GM12892 (cell line): ENCODE measurements at regions not wholly inside any gene's neighbourhood (a gene's known extent, or its start where the extent isn't known, plus 50 kb on each side); places are given as distances from the start of the nearest gene placed in this dataset.

Experiments
- DNase-seq: peaks from one replicate; pipeline ENCODE4 v3.0.0; 2011; ENCODE audit not compliant: insufficient read length
- FAIRE-seq: peaks from 2 replicates; lab custom pipeline; 2011; peaks lifted over from hg19 to GRCh38; lab: Jason Lieb, UNC
- POLR2A ChIP-seq: IDR thresholded peaks from 2 replicates; pipeline ENCODE4 v1.6.1; 2011; ENCODE audit warnings: low read depth, low read length, control low read depth
- POLR2AphosphoS5 ChIP-seq: IDR thresholded peaks from 2 replicates; pipeline ENCODE4 v1.6.1; 2011; ENCODE audit warnings: low read depth, low read length, control low read depth
- TAF1 ChIP-seq: IDR thresholded peaks from 2 replicates; pipeline ENCODE4 v1.6.1; 2011; ENCODE audit warnings: low read depth, mild to moderate bottlenecking, control low read depth, low read length, borderline replicate concordance

DNA sequence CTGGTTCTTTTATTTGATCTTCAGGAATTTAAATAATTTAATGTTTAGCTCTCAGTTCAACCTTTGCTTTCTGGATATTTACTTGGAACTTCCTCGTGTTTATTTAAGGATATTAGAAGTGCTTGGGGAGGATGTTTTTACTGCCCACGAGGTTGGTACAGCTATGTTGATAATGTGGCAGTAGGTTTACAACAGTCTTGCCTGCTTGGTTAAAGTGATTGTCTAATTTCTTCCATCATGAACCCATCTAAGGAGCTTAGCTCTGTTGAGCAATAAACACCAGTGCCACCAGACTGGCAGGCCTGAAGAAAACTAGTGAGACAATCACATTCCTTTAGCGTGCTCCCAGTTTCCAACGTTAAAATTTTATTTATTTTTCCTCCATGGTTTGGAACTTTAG lies 94.5 kb downstream of the ICOS start:
- DNase-seq (no peak), FAIRE-seq (no peak)
- no peak for TF ChIP-seq POLR2A
- no peak for TF ChIP-seq POLR2AphosphoS5
- no peak for TF ChIP-seq TAF1

DNA sequence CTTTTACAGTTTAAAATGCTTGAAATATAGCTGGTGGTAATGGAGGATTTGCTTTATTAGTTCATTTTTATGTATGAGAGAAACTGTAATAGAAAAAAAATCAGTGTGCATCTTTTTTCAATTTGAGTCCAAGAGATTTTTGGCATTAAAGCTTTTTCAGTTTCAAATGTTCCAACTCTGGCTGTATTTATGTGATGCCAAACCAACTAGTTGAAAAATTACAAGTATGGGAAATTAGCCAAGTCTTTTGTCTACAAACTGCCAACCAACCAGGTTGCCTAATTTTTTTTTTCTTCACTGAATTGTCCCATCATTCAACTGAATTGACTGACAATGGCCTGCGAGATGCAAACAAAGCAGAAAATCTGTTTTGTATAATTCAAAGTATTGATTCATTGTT lies 95.7 kb downstream of the ICOS start:
- DNase-seq, result no peak
- FAIRE-seq, result no peak
- no peak for TF ChIP-seq TAF1
- TF ChIP-seq POLR2AphosphoS5, result no peak
- no peak for TF ChIP-seq POLR2A

DNA sequence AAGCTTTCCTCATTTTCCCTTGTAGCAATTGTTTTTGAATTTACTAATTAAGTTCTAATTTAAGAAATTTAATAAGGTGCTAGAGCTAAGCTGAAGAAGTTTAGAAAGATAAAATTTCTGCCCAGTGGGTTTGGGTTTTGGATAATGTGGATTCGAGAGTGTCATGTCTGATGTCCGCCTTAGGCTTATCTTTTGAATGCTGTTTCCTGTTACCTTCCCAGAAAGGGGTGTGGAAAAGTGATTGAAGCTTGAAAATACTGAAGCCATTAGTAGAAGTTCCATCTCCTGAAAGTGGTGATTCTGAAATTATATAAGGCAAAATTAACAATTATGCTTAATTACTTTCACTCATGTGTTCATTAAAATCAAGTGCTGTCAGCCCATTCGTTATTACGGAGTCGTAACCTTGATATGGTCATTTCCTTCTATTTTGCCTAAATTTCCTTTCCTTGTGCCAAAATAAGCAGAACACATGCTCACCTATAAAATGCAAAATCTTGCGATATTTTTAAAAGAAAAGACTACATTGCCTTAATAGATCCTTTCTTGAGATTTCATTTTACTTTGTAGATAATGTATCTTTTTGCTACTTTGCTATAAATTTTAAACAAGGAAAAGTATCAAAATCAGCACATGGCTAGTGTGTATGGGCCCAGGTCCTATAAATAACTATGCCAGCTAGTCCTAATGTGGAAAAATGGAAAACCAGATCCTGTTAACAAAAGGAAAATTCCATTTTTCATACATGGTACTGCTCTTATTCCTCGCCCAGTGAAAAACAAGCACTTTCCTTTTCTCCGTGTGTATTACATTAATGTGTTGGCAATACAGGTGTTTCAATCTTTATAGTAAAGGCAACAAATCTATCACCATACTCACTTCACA lies 97.3 kb downstream of the ICOS start:
- TF ChIP-seq POLR2AphosphoS5, result no peak
- no peak for TF ChIP-seq POLR2A
- no peak for TF ChIP-seq TAF1
- DNase-seq (no peak), FAIRE-seq (no peak)

DNA sequence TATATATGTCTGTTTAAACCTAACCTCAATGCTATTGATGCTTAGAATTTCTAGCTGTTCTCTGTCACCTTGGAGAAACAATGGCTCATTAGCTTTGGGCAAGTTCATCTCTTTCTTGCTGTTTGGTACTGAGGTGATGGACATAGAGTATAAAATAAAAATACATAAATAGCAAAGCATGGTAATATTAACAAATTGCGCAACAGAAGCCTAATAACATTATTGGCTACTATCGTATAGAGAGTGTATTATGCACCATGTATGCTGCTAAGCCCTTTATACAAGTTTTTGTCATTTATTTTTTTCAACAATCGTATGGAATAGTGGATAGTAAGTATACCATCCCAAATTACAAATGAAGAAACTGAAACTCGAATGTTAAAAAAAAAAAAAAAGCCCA lies 100.1 kb downstream of the ICOS start:
- DNase-seq (no peak), FAIRE-seq (no peak)
- TF ChIP-seq POLR2AphosphoS5, result no peak
- no peak for TF ChIP-seq POLR2A

DNA sequence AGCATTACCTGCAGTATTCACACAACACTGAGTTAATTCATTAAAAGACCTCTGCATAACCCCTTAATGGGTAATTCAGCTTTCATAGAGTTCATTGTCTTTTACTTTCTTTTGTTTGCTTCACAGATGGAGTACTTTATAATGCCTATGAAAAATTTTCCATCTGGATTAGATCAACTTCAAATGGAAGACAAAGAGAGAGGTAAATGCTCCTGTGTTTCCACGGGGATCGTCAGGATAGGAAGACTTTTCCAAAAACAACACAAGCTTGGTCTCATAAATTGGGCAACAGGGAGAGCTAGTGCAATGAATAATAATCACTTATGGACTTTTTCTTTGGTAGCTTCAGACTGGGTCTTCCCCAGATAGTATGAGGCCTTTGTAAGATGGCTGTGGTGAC lies 100.7 kb downstream of the ICOS start:
- FAIRE-seq (no peak), DNase-seq (no peak)
- no peak for TF ChIP-seq TAF1
- no peak for TF ChIP-seq POLR2AphosphoS5
- no peak for TF ChIP-seq POLR2A

DNA sequence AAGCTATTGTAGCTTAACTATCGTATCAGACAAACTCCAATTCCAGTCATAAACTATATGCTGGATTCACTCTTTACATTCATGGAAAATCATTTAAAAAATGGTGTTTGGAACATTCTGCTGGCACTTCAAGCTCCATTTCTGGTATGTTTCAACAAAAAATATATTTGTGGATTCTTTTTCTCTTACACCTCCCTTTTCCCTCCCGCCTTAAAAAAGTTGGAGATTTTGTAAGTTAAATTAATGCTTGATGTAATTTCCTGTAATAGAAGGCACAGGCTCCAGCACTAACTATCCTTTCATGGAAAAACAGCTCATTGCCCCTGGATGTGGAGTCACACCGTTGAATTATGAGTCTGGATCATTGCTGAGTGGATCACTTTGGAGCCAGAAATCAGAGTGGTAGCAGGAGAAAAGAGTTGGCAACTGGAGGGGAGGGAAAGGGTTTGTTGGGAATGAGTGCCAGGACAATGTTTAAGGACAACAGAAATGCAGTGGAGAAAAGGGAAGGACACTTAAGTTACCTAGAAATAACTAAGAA lies 102.8 kb downstream of the ICOS start:
- TF ChIP-seq POLR2A, result no peak
- no peak for TF ChIP-seq TAF1
- no peak for TF ChIP-seq POLR2AphosphoS5
- DNase-seq (no peak), FAIRE-seq (no peak)

DNA sequence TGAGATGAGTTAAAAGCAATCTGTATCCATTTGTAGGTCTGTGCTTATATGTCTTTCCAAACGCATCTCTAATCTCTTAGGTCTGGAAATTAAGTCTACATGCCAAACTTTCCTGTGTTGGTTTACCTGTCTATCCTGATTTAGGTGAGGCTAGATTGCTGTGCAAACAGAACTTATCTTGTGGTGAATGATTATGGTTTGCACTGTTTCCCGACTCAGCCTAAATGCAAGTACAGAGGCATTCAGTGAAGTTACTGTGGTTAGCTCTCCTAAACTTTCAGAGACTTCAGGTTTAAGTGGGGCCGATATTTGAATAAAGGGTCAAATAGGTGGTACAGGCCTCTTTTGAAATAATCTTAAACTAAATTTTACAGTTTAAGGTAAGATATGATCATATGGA lies 103.5 kb downstream of the ICOS start:
- FAIRE-seq, result no peak
- no peak for TF ChIP-seq POLR2A
- no peak for TF ChIP-seq POLR2AphosphoS5
- no peak for TF ChIP-seq TAF1
- DNase-seq, result no peak

DNA sequence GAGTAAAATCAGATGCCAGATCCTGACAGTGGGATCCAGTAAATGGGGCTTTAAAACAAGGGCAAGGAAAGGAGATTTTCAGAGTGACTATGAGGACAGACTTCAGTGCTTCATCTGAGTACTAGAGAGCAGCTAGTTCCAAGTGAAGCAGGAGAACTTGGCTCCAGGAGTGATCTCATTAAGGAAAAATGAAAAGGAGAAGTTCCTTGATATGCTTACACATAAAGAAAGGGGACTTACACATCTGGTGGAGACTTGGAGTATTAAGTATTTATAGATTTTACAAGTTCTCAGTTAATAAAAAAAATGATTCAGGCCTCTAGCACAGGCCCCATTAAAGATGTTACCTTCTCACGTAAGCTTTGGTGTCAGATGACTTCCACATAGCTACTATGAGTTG lies 105.8 kb downstream of the ICOS start:
- FAIRE-seq (no peak), DNase-seq (no peak)
- no peak for TF ChIP-seq POLR2A
- no peak for TF ChIP-seq POLR2AphosphoS5
- no peak for TF ChIP-seq TAF1

DNA sequence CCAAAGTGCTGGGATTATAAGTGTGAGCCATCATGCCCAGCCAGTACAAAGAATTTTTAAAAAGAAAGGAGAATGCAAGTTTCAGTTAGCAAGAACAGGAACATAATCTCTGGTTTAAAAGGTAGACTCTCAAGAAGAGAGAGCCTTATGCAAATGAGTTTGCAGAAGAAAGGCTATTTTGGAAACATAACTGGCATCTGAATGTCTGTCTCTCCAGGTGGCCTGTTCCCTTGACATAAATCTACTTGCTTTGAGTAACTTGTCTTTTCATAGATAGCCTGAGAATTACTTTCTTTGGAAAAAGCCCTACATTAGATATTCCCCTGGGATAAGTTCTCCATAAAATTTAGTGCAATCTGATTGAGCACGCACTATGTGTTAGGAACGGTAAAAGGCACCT lies 109.6 kb downstream of the ICOS start:
- peak; percentile 10 for DNase-seq
- TF ChIP-seq POLR2A (no peak), TAF1 (no peak), POLR2AphosphoS5 (no peak)
- peak; percentile 56 for FAIRE-seq

DNA sequence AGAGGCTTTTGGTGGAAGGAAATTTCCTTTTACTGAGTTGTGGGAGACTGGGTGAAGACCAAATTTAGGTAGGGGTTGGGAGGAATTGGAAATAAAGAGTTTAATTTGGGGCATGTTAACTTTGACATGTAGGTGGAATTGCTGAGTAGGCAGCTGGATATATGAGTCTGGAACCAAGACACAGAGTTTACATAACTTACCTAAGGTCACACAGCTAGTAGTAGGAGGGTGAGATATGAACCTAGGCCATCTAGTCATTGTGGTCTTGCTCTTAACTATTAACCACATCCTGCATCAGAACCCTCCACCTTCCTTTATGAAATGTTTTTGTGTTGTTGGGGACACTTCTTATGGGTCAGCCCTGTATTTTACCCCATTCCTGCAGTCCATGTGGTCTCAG lies 113.1 kb downstream of the ICOS start:
- no peak for TF ChIP-seq POLR2A
- no peak for TF ChIP-seq TAF1
- TF ChIP-seq POLR2AphosphoS5, result no peak
- FAIRE-seq (peak; percentile 89), DNase-seq (no peak)

DNA sequence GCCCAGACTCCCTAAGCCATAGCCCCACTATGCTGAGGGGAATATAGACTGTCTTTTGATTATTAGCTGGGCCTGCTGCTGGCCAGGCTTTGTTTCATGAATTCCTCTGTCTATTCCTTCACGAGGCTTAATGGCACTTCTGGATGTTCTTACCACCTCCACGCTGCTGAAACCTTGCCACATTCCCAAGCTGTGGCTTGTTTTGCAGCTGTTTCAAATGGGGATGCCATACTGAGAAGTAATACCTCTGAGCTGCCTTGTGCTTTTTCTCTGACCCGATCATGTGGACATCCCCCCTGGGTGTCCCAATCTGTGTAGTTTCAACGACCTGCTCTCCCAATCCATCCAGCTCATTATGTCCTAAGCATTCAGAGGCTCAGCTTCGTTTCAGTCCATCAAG lies 114.1 kb downstream of the ICOS start:
- FAIRE-seq, result no peak
- TF ChIP-seq TAF1 (no peak), POLR2AphosphoS5 (no peak), POLR2A (no peak)

DNA sequence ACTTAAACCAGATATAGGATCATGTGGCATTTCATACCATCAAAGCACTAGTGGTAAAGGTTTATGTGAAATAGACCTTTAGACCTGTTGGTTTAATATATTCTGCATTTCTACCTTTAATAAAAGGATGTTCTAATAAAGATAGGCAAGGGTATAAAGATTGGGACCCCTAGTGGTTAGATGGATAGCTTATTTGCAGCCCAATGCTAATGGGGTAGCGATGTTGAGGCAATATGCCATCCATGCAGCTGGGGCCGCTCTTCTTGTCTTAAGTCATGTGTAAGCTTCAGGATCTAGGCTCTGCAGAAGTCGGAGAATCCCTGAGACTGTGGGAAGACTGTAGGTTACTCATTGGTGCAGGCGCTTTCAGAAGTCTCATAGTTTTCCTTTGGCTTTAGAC lies 114.9 kb downstream of the ICOS start:
- DNase-seq, result no peak
- FAIRE-seq, result no peak
- TF ChIP-seq POLR2AphosphoS5, result no peak
- no peak for TF ChIP-seq TAF1
- TF ChIP-seq POLR2A, result no peak

More for the DNA sequence above, 114.1 kb downstream of the ICOS start:
- no peak for DNase-seq
